Fibroblast of lung (primary cell): ENCODE measurements at regions not wholly inside any gene's neighbourhood (a gene's known extent, or its start where the extent isn't known, plus 50 kb on each side); places are given as distances from the start of the nearest gene placed in this dataset.

Experiments used
- CTCF ChIP-seq, 2 donors: IDR thresholded peaks in 1 of 2; conservative IDR thresholded peaks in 1 of 2; 1 replicate in 1 of 2; 2 replicates in 1 of 2; pipeline ENCODE4 v1.5.1; 2011 to 2012; ENCODE audit warnings: low read length in 2 of 2, control low read depth in 1 of 2, inconsistent platforms in 1 of 2, low read depth in 1 of 2, mild to moderate bottlenecking in 1 of 2
- EZH2 ChIP-seq: IDR thresholded peaks from 2 replicates; pipeline ENCODE4 v1.5.1; 2012; ENCODE audit warnings: low read length, control low read depth, mild to moderate bottlenecking; ENCODE audit errors: missing control alignments

DNA sequence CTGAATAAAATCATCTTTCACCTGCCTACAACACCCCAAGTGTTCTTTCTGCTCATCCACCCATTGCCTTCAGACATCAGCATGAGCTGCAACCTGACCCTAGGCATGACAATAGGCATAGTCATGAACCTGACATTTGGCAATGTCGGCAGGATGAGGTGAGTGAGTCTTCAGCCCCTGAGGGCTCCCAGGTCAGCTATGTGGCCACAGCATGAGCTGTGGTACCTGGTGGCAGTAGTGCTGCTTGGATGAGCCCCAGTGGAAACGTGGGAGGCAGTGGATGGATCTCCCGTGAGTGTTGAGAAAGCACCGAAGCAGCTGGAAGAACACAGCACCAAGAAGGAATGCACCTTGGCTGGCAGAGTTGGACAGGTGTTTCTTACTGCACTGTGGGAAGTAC is 334.8 kb upstream of the FAR2 start:
- TF ChIP-seq CTCF (conservative IDR thresholded peaks at IDR 0.05 in 1 of 2, IDR thresholded peaks at IDR 0.05 in 1 of 2; ENCODE audit: low read depth in 1 of 2, low read length in 2 of 2) (no peak), EZH2 (no peak)
